Inferior parietal cortex (tissue), 1 donor: ENCODE measurements at regions not wholly inside any gene's neighbourhood (a gene's known extent, or its start where the extent isn't known, plus 50 kb on each side); places are given as distances from the start of the nearest gene placed in this dataset.

Source experiments
- DNase-seq: peaks from one replicate; pipeline ENCODE4 v3.0.0-alpha.2; 2016; ENCODE audit errors: extremely low spot score

GRCh38 chr3:64748244-64748904 is 60.6 kb upstream of the ADAMTS9 start:
- DNase-seq: no peak

GRCh38 chr3:64747679-64748078 is 59.9 kb upstream of the ADAMTS9 start:
- no peak for DNase-seq

DNA sequence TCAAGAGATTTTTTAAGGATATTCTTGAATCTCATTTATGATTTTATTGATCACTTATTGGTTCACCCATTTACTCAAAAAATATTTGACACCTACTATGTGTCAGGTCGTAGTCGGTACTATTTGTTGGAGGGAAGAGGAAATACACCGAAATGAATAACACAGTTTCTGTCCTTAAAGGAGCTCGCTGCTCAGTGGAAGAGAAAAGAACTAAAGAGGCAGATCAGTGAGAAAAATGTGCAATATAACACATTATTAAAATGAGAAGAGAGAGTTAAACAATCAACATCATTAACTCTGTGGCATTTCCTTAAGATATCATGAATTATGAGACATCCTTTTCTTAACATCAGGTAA is 56.1 kb upstream of the ADAMTS9 start:
- no peak for DNase-seq

GRCh38 chr3:64743156-64743886 is 55.5 kb upstream of the ADAMTS9 start:
- DNase-seq: no peak

DNA sequence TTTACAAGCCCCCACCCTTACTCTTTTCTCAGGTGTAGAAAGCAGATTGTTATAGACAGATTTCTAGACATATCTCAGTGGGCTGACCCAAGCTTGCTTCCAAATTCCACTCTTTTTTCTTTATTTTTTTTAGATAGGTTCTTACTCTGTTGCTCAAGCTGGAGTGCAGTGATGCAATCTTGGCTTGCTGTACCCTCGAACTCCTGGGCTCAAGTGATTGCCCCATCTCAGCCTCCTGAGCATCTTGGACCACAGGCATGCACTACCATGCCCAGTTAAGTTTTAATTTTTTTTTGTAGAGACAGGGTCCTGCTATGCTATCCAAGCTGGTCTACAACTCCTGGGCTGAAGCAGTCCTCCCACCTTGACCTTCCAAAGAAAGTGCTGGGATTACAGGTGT is 53.5 kb upstream of the ADAMTS9 start:
- no peak for DNase-seq

DNA sequence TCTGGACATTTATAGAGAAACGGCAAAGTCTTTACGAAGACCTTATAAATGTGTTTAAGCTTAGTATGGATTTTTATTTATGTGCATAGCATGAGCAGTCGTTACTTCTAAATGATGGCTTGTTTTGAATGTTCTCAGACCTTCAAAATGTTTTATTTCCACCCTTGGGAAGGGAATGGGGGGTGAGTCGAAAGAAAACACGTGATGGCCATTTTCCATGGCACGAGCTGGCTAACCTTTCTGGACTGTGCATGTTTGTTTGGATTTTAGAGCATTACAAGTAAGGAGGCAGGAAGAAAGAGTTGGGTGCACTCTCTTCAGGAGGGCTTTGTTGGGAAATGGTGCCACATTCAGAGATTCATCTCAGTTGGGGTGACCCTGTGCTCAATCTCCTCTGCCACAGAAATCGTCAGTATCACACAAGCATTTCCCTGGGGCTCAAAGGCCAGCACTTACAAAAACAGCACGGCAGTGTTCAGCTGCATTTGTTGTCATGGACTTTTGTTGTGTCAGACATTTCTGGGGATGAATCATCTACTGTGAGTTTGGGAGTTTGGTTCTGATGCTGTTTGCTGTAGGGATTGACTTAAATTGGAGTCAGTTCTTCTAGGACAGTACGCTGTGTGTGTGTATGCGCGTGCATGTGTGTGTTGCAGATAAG is 52.3 kb upstream of the ADAMTS9 start:
- DNase-seq: no peak
